ENCODE measurements at regions not wholly inside any gene's neighbourhood (a gene's known extent, or its start where the extent isn't known, plus 50 kb on each side); places are given as distances from the start of the nearest gene placed in this dataset.

DNA sequence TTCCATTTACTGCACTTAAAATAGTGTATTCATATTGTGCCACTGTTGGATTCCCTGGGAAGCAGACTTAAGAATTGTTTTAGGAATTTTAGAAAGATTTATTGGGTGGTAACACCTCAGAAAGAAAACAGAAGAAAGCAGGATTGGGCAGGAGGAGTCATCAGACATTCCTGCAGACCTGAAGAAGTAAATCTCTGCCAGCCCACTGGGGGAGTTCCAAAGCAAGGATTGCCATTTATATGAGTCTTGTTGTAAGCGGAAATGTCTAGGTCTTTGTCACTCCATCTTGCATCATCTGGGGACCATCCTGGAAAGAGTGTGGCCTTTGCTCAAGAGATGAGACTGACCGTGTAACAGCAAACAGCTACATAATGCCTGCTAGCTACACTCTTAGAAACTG, 947.6 kb upstream of the POT1 start:
- TF ChIP-seq, protein P1, sequence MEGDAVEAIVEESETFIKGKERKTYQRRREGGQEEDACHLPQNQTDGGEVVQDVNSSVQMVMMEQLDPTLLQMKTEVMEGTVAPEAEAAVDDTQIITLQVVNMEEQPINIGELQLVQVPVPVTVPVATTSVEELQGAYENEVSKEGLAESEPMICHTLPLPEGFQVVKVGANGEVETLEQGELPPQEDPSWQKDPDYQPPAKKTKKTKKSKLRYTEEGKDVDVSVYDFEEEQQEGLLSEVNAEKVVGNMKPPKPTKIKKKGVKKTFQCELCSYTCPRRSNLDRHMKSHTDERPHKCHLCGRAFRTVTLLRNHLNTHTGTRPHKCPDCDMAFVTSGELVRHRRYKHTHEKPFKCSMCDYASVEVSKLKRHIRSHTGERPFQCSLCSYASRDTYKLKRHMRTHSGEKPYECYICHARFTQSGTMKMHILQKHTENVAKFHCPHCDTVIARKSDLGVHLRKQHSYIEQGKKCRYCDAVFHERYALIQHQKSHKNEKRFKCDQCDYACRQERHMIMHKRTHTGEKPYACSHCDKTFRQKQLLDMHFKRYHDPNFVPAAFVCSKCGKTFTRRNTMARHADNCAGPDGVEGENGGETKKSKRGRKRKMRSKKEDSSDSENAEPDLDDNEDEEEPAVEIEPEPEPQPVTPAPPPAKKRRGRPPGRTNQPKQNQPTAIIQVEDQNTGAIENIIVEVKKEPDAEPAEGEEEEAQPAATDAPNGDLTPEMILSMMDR (IDR thresholded peaks at IDR 0.05; ENCODE audit: low read length), result no peak
- no peak for TF ChIP-seq EZH2 (IDR thresholded peaks at IDR 0.05; ENCODE audit: borderline replicate concordance, low read length)

All from OCI-LY1 (cell line).